SK-N-SH (cell line): ENCODE measurements at regions not wholly inside any gene's neighbourhood (a gene's known extent, or its start where the extent isn't known, plus 50 kb on each side); places are given as distances from the start of the nearest gene placed in this dataset.

Source experiments
- CTCF ChIP-seq: fragments of 200-600 bp; sonication (generic); IDR thresholded peaks from 2 replicates; pipeline ENCODE4 v1.6.1; 2017; ENCODE audit warnings: antibody characterized with exemption, mild to moderate bottlenecking, moderate library complexity
- MXI1 ChIP-seq: IDR thresholded peaks from 2 replicates; pipeline ENCODE4 v1.6.1; 2012; ENCODE audit warnings: mild to moderate bottlenecking, low read depth, low read length, improper control_type of control experiment
- TF ChIP-seq, protein P1 (sequence below): fragments of 150-350 bp; IDR thresholded peaks from 2 replicates; pipeline ENCODE4 v1.6.1; 2016; ENCODE audit warnings: mild to moderate bottlenecking, low read depth, low read length
- TF ChIP-seq, protein P2 (sequence below): fragments of 150-350 bp; IDR thresholded peaks from 2 replicates; pipeline ENCODE4 v1.6.1; 2017; ENCODE audit warnings: antibody characterized with exemption, low read length, low read depth, borderline replicate concordance

- TF ChIP-seq MXI1: no peak
- TF ChIP-seq, protein P1, sequence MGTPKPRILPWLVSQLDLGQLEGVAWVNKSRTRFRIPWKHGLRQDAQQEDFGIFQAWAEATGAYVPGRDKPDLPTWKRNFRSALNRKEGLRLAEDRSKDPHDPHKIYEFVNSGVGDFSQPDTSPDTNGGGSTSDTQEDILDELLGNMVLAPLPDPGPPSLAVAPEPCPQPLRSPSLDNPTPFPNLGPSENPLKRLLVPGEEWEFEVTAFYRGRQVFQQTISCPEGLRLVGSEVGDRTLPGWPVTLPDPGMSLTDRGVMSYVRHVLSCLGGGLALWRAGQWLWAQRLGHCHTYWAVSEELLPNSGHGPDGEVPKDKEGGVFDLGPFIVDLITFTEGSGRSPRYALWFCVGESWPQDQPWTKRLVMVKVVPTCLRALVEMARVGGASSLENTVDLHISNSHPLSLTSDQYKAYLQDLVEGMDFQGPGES: no peak
- TF ChIP-seq, protein P2, sequence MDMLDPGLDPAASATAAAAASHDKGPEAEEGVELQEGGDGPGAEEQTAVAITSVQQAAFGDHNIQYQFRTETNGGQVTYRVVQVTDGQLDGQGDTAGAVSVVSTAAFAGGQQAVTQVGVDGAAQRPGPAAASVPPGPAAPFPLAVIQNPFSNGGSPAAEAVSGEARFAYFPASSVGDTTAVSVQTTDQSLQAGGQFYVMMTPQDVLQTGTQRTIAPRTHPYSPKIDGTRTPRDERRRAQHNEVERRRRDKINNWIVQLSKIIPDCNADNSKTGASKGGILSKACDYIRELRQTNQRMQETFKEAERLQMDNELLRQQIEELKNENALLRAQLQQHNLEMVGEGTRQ: no peak
- no peak; the same call in 1 of the 2 replicates for TF ChIP-seq CTCF
Observed at GRCh38 chr14:29421156-29421728, 506.4 kb downstream of the PRKD1 start.
